ENCODE measurements at regions not wholly inside any gene's neighbourhood (a gene's known extent, or its start where the extent isn't known, plus 50 kb on each side); places are given as distances from the start of the nearest gene placed in this dataset.
A peak's percentile ranks its signal among the peaks of the same experiment; 100 is the strongest.

- Mint-ChIP-seq H3K27me3 (ENCODE audit: unreplicated experiment) (no peaks in the 10 kb centered on the region), H3K4me3 (ENCODE audit: unreplicated experiment) (no peak overlapping the region), H3K9me3 (ENCODE audit: unreplicated experiment) (no peaks in the 10 kb centered on the region), H3K27ac (ENCODE audit: unreplicated experiment) (no peak overlapping the region), H3K36me3 (ENCODE audit: low read depth, unreplicated experiment) (no peaks in the 10 kb centered on the region), H3K4me1 (ENCODE audit: unreplicated experiment) (no peaks in the 10 kb centered on the region)
- TF ChIP-seq CTCF (IDR thresholded peaks at IDR 0.05; ENCODE audit: unreplicated experiment), result no peak
- peak; percentile 47 for DNase-seq (ENCODE audit: low spot score)
Observed at GRCh38 chr9:74379718-74380117, 117.4 kb upstream of the RORB start.

- no peaks in the 10 kb centered on the region for H3K36me3 Mint-ChIP-seq (ENCODE audit: low read depth, unreplicated experiment)
- H3K27me3 Mint-ChIP-seq (ENCODE audit: unreplicated experiment), result no peaks in the 10 kb centered on the region
- H3K27ac Mint-ChIP-seq (ENCODE audit: unreplicated experiment), result no peak overlapping the region
- H3K4me1 Mint-ChIP-seq (ENCODE audit: unreplicated experiment), result no peaks in the 10 kb centered on the region
- TF ChIP-seq CTCF (IDR thresholded peaks at IDR 0.05; ENCODE audit: unreplicated experiment), result no peak
- H3K9me3 Mint-ChIP-seq (ENCODE audit: unreplicated experiment), result no peaks in the 10 kb centered on the region
- H3K4me3 Mint-ChIP-seq (ENCODE audit: unreplicated experiment), result no peak overlapping the region
- DNase-seq (ENCODE audit: low spot score), result no peak
Observed at GRCh38 chr9:74391816-74392215, 105.3 kb upstream of the RORB start.

GRCh38 chr9:74403581-74403980, 93.6 kb upstream of the RORB start:
- H3K4me3 Mint-ChIP-seq (ENCODE audit: unreplicated experiment), result no peak overlapping the region
- no peaks in the 10 kb centered on the region for H3K9me3 Mint-ChIP-seq (ENCODE audit: unreplicated experiment)
- DNase-seq (ENCODE audit: low spot score), result no peak
- H3K27me3 Mint-ChIP-seq (ENCODE audit: unreplicated experiment), result no peaks in the 10 kb centered on the region
- no peaks in the 10 kb centered on the region for H3K36me3 Mint-ChIP-seq (ENCODE audit: low read depth, unreplicated experiment)
- H3K27ac Mint-ChIP-seq (ENCODE audit: unreplicated experiment), result no peak overlapping the region
- no peaks in the 10 kb centered on the region for H3K4me1 Mint-ChIP-seq (ENCODE audit: unreplicated experiment)
- no peak for TF ChIP-seq CTCF (IDR thresholded peaks at IDR 0.05; ENCODE audit: unreplicated experiment)

GRCh38 chr9:74404620-74405019, 92.5 kb upstream of the RORB start:
- H3K4me1 Mint-ChIP-seq (ENCODE audit: unreplicated experiment), result no peaks in the 10 kb centered on the region
- H3K4me3 Mint-ChIP-seq (ENCODE audit: unreplicated experiment), result no peak overlapping the region
- TF ChIP-seq CTCF (IDR thresholded peaks at IDR 0.05; ENCODE audit: unreplicated experiment), result no peak
- H3K27ac Mint-ChIP-seq (ENCODE audit: unreplicated experiment), result no peak overlapping the region
- no peaks in the 10 kb centered on the region for H3K27me3 Mint-ChIP-seq (ENCODE audit: unreplicated experiment)
- DNase-seq (ENCODE audit: low spot score), result no peak
- no peaks in the 10 kb centered on the region for H3K9me3 Mint-ChIP-seq (ENCODE audit: unreplicated experiment)
- no peaks in the 10 kb centered on the region for H3K36me3 Mint-ChIP-seq (ENCODE audit: low read depth, unreplicated experiment)

GRCh38 chr9:74407166-74407565, 90.0 kb upstream of the RORB start:
- H3K9me3 Mint-ChIP-seq (ENCODE audit: unreplicated experiment), result no peaks in the 10 kb centered on the region
- H3K4me1 Mint-ChIP-seq (ENCODE audit: unreplicated experiment), result no peaks in the 10 kb centered on the region
- DNase-seq (ENCODE audit: low spot score), result no peak
- no peak for TF ChIP-seq CTCF (IDR thresholded peaks at IDR 0.05; ENCODE audit: unreplicated experiment)
- no peaks in the 10 kb centered on the region for H3K36me3 Mint-ChIP-seq (ENCODE audit: low read depth, unreplicated experiment)
- H3K4me3 Mint-ChIP-seq (ENCODE audit: unreplicated experiment), result no peak overlapping the region
- no peaks in the 10 kb centered on the region for H3K27me3 Mint-ChIP-seq (ENCODE audit: unreplicated experiment)
- no peak overlapping the region for H3K27ac Mint-ChIP-seq (ENCODE audit: unreplicated experiment)
